ENCODE measurements at regions not wholly inside any gene's neighbourhood (a gene's known extent, or its start where the extent isn't known, plus 50 kb on each side); places are given as distances from the start of the nearest gene placed in this dataset.

- Mint-ChIP-seq H3K4me3 (no peak overlapping the region), H3K36me3 (no peaks in the 10 kb centered on the region), H3K4me1 (peaks cover 3% of the 10 kb centered on the region), H3K9me3 (peaks cover 5% of the 10 kb centered on the region), H3K27ac (no peak overlapping the region), H3K27me3 (ENCODE audit: low read depth) (no peaks in the 10 kb centered on the region; the same call in 1 of the 2 replicates)
- ChIA-PET CTCF (no interaction called here), POLR2A (no interaction called here)
- ATAC-seq (no peak), DNase-seq (ENCODE audit: low spot score) (no peak)
- TF ChIP-seq NFE2L1 (CRISPR knock-in tag; IDR thresholded peaks at IDR 0.05) = no peak
- no peak for TF ChIP-seq GRHL2 (CRISPR knock-in tag; IDR thresholded peaks at IDR 0.05; ENCODE audit: insufficient replicate concordance, severe bottlenecking)
- TF ChIP-seq, protein P1, sequence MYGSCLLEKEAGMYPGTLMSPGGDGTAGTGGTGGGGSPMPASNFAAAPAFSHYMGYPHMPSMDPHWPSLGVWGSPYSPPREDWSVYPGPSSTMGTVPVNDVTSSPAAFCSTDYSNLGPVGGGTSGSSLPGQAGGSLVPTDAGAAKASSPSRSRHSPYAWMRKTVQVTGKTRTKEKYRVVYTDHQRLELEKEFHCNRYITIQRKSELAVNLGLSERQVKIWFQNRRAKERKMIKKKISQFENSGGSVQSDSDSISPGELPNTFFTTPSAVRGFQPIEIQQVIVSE (CRISPR knock-in tag; IDR thresholded peaks at IDR 0.05; ENCODE audit: borderline replicate concordance) = no peak
- TF ChIP-seq, protein P2, sequence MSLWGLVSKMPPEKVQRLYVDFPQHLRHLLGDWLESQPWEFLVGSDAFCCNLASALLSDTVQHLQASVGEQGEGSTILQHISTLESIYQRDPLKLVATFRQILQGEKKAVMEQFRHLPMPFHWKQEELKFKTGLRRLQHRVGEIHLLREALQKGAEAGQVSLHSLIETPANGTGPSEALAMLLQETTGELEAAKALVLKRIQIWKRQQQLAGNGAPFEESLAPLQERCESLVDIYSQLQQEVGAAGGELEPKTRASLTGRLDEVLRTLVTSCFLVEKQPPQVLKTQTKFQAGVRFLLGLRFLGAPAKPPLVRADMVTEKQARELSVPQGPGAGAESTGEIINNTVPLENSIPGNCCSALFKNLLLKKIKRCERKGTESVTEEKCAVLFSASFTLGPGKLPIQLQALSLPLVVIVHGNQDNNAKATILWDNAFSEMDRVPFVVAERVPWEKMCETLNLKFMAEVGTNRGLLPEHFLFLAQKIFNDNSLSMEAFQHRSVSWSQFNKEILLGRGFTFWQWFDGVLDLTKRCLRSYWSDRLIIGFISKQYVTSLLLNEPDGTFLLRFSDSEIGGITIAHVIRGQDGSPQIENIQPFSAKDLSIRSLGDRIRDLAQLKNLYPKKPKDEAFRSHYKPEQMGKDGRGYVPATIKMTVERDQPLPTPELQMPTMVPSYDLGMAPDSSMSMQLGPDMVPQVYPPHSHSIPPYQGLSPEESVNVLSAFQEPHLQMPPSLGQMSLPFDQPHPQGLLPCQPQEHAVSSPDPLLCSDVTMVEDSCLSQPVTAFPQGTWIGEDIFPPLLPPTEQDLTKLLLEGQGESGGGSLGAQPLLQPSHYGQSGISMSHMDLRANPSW (CRISPR knock-in tag; conservative IDR thresholded peaks at IDR 0.05; ENCODE audit: low read depth) = no peak
- no peak for TF ChIP-seq ATF3 (CRISPR knock-in tag; conservative IDR thresholded peaks at IDR 0.05)
- TF ChIP-seq, protein P3, sequence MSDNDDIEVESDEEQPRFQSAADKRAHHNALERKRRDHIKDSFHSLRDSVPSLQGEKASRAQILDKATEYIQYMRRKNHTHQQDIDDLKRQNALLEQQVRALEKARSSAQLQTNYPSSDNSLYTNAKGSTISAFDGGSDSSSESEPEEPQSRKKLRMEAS (CRISPR knock-in tag; IDR thresholded peaks at IDR 0.05) = no peak
- TF ChIP-seq, protein P4, sequence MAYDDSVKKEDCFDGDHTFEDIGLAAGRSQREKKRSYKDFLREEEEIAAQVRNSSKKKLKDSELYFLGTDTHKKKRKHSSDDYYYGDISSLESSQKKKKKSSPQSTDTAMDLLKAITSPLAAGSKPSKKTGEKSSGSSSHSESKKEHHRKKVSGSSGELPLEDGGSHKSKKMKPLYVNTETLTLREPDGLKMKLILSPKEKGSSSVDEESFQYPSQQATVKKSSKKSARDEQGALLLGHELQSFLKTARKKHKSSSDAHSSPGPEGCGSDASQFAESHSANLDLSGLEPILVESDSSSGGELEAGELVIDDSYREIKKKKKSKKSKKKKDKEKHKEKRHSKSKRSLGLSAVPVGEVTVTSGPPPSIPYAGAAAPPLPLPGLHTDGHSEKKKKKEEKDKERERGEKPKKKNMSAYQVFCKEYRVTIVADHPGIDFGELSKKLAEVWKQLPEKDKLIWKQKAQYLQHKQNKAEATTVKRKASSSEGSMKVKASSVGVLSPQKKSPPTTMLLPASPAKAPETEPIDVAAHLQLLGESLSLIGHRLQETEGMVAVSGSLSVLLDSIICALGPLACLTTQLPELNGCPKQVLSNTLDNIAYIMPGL (CRISPR knock-in tag; IDR thresholded peaks at IDR 0.05) = no peak
- no peak for TF ChIP-seq PRDM15 (CRISPR knock-in tag; IDR thresholded peaks at IDR 0.05)
- no peak for TF ChIP-seq PRRX2 (CRISPR knock-in tag; IDR thresholded peaks at IDR 0.05)
- TF ChIP-seq ZNF396 (CRISPR knock-in tag; IDR thresholded peaks at IDR 0.05; ENCODE audit: borderline replicate concordance) = no peak
Observed at GRCh38 chr2:36246320-36246990, 109.1 kb upstream of the CRIM1 start.

DNA sequence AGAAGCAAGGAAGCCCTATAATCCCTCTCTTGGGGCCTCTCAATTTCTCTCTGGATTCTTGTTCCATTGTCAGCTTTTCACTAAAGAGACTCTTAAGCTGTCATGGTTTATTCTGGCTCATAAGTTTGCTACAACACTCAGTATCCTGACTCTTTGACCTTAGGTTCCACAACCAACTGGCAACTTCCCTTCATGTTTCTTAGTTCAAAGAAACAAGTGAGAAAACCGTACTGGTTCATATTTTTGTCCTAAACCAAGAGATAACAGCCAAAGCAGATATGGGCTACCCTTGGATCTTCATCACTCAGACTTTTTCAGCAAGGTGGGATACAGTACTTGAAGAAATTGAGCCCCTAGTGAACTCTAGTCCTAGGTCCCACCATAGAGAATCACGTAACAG lies 109.9 kb upstream of the CRIM1 start:
- no peaks in the 10 kb centered on the region for H3K4me1 Mint-ChIP-seq
- ATAC-seq (no peak), DNase-seq (ENCODE audit: low spot score) (no peak)
- H3K36me3 Mint-ChIP-seq = no peaks in the 10 kb centered on the region
- no peak overlapping the region for H3K4me3 Mint-ChIP-seq
- no peak overlapping the region for H3K27ac Mint-ChIP-seq
- ChIA-PET POLR2A (no interaction called here), CTCF (no interaction called here)
- peaks cover 5% of the 10 kb centered on the region for H3K9me3 Mint-ChIP-seq
- H3K27me3 Mint-ChIP-seq (ENCODE audit: low read depth) = no peaks in the 10 kb centered on the region; the same call in 1 of the 2 replicates
- TF ChIP-seq, protein P5, sequence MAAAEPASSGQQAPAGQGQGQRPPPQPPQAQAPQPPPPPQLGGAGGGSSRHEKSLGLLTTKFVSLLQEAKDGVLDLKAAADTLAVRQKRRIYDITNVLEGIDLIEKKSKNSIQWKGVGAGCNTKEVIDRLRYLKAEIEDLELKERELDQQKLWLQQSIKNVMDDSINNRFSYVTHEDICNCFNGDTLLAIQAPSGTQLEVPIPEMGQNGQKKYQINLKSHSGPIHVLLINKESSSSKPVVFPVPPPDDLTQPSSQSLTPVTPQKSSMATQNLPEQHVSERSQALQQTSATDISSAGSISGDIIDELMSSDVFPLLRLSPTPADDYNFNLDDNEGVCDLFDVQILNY (CRISPR knock-in tag; IDR thresholded peaks at IDR 0.05) = no peak
- TF ChIP-seq OVOL2 (CRISPR knock-in tag; IDR thresholded peaks at IDR 0.05; ENCODE audit: borderline replicate concordance) (no peak), TCF7 (CRISPR knock-in tag; IDR thresholded peaks at IDR 0.05; ENCODE audit: low read depth) (no peak), NFYB (CRISPR knock-in tag; conservative IDR thresholded peaks at IDR 0.05; ENCODE audit: low read depth) (no peak)
- TF ChIP-seq, protein P4 (CRISPR knock-in tag; IDR thresholded peaks at IDR 0.05) = no peak
- TF ChIP-seq, protein P6, sequence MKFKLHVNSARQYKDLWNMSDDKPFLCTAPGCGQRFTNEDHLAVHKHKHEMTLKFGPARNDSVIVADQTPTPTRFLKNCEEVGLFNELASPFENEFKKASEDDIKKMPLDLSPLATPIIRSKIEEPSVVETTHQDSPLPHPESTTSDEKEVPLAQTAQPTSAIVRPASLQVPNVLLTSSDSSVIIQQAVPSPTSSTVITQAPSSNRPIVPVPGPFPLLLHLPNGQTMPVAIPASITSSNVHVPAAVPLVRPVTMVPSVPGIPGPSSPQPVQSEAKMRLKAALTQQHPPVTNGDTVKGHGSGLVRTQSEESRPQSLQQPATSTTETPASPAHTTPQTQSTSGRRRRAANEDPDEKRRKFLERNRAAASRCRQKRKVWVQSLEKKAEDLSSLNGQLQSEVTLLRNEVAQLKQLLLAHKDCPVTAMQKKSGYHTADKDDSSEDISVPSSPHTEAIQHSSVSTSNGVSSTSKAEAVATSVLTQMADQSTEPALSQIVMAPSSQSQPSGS (CRISPR knock-in tag; IDR thresholded peaks at IDR 0.05; ENCODE audit: borderline replicate concordance, low read depth) = no peak
- TF ChIP-seq, protein P2 (CRISPR knock-in tag; conservative IDR thresholded peaks at IDR 0.05; ENCODE audit: low read depth) = no peak

All from WTC11 (cell line).